NOMO-1 treated with dmso at 0.1 percent for 144 hours (cell line): ENCODE measurements at regions not wholly inside any gene's neighbourhood (a gene's known extent, or its start where the extent isn't known, plus 50 kb on each side); places are given as distances from the start of the nearest gene placed in this dataset.

Source experiments
- DNase-seq: peaks from one replicate; lab custom pipeline; 2025; ENCODE audit not compliant: unreplicated experiment; lab: John Stamatoyannopoulos, UW

DNA sequence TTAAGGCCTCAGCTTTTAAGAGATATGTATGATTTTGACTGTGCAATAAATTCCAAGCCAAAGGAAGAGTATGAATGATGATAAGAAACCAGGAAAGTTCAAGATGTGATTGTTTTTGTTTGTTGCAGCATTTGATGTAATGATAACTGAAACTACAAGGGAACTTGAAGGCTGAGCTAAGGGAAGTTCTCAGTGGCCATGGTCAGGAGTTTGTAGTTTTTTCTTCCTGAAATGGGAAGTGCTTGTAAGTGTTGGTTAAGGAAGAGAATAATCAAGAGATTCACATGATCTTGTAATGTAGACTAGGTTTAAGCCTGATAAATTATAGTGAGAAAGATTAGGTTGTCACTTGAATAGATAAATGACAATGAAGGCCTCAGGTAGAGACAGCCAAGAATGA is 53.4 kb downstream of the PTCHD4 start:
- DNase-seq = no peak

- DNase-seq = no peak
Measured at GRCh38 chr6:48048451-48049146, 62.4 kb downstream of the PTCHD4 start.

DNA sequence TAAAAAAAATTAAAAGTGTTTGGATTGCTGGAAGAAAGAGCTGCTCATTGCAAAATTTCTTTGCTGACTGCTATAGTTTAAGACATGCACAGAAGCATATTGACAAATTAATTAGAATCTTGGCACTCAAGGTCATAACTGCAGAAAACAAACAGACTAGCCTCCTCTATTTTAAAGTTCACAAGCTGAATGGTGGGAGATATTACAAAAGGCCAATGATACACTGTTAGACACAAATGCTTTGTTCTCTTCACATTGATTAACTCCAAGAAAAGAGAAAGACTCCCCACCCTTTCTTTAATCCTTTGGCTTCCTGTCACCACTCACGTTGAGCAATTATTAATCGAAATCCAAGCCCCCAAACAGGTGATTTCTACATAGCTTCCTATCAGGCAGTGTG is 69.1 kb downstream of the PTCHD4 start:
- DNase-seq = no peak

GRCh38 chr6:48037946-48038345 is 73.1 kb downstream of the PTCHD4 start:
- DNase-seq = peak; percentile 25

- DNase-seq = no peak
Measured at GRCh38 chr6:48036316-48036715, 74.7 kb downstream of the PTCHD4 start.

- DNase-seq = no peak
Measured at GRCh38 chr6:48032151-48032550, 78.8 kb downstream of the PTCHD4 start.

- no peak for DNase-seq
Measured at GRCh38 chr6:48031711-48032110, 79.3 kb downstream of the PTCHD4 start.

DNA sequence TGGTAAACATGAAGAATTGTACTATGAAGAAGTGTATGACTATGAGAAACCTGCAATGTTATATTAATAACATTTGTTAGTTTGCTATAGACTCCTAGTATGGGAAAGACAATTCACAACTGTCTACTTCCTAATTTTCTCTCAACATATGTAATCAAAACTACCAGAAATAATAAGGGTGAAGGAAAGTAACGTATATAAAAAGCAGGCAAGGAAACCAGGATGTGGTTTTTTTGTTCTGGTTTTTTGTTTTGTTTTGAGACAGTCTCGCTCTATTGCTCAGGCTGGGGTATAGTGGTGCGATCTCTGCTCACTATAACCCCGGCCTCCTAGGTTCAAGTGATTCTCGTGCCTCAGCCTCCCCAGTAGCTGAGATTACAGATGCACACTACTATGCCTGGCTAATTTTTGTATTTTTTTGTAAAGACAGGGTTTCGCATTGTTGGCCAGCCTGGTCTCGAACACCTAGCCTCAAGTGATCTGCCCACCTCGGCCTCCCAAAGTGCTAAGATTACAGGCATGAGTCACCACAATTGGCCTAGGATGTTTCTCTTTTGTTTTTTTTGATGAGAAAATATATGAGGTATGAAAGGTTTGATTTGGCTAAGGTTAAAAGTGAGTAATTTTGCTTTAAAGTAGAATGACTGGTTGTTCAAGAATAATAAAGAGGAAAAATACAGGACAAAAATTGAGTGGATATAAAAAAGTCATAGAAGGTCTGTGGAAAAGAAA is 83.1 kb downstream of the PTCHD4 start:
- DNase-seq = no peak

- DNase-seq = no peak
Measured at GRCh38 chr6:48024956-48025355, 86.0 kb downstream of the PTCHD4 start.

DNA sequence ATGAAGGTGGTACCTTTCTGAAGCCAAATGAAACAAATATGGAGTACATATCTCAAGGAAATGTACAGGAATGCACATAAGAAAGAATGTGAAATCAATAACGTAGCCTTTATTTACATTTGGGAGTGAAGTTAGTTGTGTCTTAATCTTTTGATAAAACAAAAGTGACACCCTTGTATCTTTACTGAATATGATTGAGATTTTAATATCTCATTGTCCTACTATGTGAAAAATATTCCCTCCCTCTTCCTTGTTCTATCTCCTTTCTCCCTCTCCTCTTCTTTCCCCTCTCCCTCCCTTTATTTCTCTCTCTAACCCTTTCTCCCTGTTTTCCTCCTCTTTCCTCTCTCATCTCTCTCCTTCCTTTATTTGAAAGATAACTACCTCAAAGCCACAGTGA is 89.1 kb downstream of the PTCHD4 start:
- DNase-seq = no peak

DNA sequence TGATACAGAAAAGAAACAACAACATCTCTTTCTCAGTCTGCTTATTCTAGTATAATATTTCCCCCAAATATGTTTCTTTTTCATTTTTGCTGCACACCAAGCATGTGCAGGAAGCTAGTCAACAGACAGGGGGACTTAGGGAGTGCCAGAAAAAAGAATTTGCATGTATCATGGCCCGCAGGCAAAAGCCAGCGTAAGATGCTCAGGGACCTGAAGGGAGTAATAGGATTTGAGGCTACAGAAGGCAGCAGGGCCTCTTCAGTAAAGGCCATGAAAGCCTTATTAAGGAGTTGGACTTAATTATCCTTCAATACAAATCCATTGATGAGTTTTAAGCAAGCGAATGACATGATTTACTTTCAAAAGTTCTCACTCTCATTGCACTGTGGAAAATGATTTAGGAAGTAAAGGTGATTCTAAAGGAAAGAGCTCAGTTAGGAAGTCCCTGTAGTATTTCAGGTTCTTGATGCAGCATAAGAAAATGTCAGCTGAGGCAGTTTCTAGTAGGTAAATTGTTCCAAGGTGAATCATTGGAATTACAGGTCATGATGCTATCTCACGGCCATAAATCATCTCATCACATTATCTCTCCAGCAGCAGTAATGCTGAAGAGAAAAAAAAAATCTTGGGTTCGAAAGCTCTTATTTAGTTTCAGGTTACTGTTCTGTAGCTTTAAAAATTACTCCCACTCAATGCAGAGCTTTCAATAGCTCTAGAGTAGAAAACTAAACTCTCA is 94.8 kb downstream of the PTCHD4 start:
- DNase-seq = no peak

DNA sequence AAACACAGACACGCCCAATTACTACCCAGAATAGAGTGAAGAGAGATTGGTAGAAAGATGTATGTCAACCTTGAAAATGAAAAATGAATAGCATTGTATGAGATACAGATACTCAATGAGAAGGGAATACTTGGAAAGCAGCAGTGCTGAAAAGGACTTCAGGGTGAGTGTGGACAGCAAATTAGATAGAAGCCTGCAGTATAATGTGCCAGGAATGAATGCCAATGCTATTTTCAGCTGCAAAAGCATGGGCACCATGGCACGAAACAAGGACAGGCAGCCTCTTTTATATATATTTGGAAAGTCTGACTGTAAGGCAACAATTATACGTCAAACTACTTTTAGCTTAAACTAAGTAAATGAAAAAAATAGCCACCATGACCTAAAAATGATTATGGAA is 118.2 kb downstream of the PTCHD4 start:
- no peak for DNase-seq

GRCh38 chr6:47983491-47983890 is 127.5 kb downstream of the PTCHD4 start:
- no peak for DNase-seq

GRCh38 chr6:47977314-47977713 is 133.7 kb downstream of the PTCHD4 start:
- DNase-seq = no peak

- no peak for DNase-seq
Measured at GRCh38 chr6:47974106-47974505, 136.9 kb downstream of the PTCHD4 start.

DNA sequence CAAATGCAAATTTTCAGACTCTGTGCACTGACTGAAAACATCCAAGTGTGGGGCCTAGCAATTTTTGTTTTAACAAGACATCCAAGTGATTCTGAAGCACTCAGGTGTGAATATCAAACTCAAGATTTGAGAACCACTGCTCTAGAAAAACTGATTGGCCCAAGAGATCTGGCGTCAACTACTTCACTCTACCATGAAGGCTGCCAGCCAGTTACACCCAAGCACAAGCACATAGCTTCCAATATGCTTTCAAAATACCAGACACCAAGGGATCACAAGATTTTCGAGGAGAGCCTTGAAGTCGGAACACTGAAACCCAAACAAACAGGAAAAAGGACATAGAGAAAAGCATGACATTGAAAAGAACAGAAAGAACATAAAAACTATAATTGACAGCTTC is 140.2 kb downstream of the PTCHD4 start:
- no peak for DNase-seq

- DNase-seq = no peak
Measured at GRCh38 chr6:47967843-47968242, 143.2 kb downstream of the PTCHD4 start.

GRCh38 chr6:47964969-47965368 is 146.0 kb downstream of the PTCHD4 start:
- DNase-seq = no peak

GRCh38 chr6:47952640-47953039 is 158.4 kb downstream of the PTCHD4 start:
- no peak for DNase-seq

DNA sequence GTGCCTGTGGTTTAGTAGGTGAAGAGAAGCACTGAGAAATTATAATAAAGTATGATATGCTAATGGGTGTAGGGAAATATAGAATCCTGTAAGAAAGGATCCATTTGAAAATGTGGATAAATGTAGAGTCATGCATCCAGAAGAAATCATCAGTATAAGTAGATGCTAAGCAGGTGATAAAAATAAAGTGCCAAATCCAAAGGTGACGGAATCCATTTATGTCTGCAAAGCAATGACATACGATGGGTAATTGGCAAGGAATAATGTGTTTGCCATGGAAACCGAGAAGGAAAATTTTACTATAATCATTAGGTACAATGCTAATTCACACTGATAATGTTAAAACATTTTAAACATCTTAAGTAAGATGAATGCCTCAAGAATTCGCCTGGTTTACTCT is 163.0 kb downstream of the OPN5 start:
- DNase-seq = no peak

GRCh38 chr6:47938405-47938804 is 156.6 kb downstream of the OPN5 start:
- no peak for DNase-seq

- DNase-seq = no peak
Measured at GRCh38 chr6:47936820-47937219, 155.0 kb downstream of the OPN5 start.
